Testis (tissue), 2 donors: ENCODE measurements at regions not wholly inside any gene's neighbourhood (a gene's known extent, or its start where the extent isn't known, plus 50 kb on each side); places are given as distances from the start of the nearest gene placed in this dataset.

ENCODE experiments used
- CTCF ChIP-seq, 3 experiments: fragments of 450-650 bp in 2 of 3; fragments of 200-600 bp in 1 of 3; sonication (generic) in 1 of 3; IDR thresholded peaks; one replicate each; pipeline ENCODE4 v1.5.1; 2016 to 2019; ENCODE audit warnings: antibody characterized with exemption in 3 of 3, mild to moderate bottlenecking in 2 of 3, moderate library complexity in 1 of 3
- POLR2A ChIP-seq: fragments of 450-650 bp; IDR thresholded peaks from one replicate; pipeline ENCODE4 v1.6.1; 2017; ENCODE audit warnings: antibody characterized with exemption, mild to moderate bottlenecking, moderate library complexity

DNA sequence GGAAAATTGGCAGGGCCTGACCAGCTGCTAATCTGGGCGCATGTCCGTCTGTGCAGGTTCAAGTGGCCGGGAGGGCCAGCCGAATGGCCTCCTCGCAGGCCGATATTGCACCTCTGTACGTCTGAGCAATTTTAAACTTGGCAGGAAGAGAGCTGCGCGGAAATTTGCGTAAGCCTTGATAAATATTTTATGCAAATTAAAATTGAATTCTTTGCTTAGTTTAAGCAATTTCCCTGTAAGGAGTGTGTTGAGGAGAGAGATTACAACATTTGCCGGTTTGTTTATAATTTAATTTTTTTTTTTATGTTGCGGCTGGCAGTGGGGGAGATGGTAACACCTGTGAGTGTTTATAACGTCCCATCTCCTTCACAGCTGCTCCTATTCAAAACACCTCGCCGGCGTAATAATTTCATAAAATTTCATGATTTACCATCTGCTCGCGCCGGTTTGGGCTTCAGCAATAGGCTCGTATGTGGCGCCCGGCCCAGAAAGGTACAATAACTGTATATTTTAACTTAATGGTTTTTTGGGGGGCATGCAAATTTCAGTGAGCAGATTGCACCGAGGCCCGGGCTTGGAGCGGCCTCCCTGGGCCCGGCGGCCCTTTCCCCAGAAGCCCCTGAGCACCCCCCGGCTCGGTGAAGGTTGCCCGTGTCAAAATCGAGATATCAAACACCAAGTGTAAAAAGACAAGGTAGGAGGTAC, 269.4 kb upstream of the MVB12B start:
- no peak for TF ChIP-seq POLR2A
- TF ChIP-seq CTCF (IDR thresholded peaks at IDR 0.05): no peak
